ENCODE measurements at regions not wholly inside any gene's neighbourhood (a gene's known extent, or its start where the extent isn't known, plus 50 kb on each side); places are given as distances from the start of the nearest gene placed in this dataset.

GRCh38 chr1:55546553-55546952 is 331.4 kb upstream of the USP24 start:
- no peak for TF ChIP-seq CTCF (IDR thresholded peaks at IDR 0.05)
- TF ChIP-seq POLR2A (IDR thresholded peaks at IDR 0.05), result no peak
- Histone ChIP-seq H3K9me3 (no peaks in the 10 kb centered on the region), H3K27me3 (no peaks in the 10 kb centered on the region), H3K36me3 (no peaks in the 10 kb centered on the region), H3K4me1 (no peaks in the 10 kb centered on the region), H3K4me3 (no peak overlapping the region), H3K27ac (no peak overlapping the region)
- DNase-seq, result no peak
- intact Hi-C loops (cut with DNase I), result no loop called here
- WGBS, 2 donors, result 67 to 82% methylated on average over 1 of the region's 1 CpG

GRCh38 chr1:55544826-55545225 is 329.7 kb upstream of the USP24 start:
- Histone ChIP-seq H3K27ac (no peak overlapping the region), H3K4me3 (no peak overlapping the region), H3K27me3 (no peaks in the 10 kb centered on the region), H3K4me1 (no peaks in the 10 kb centered on the region), H3K36me3 (no peaks in the 10 kb centered on the region), H3K9me3 (no peaks in the 10 kb centered on the region)
- TF ChIP-seq CTCF (IDR thresholded peaks at IDR 0.05) (no peak), POLR2A (IDR thresholded peaks at IDR 0.05) (no peak)
- DNase-seq, result no peak
- WGBS, 2 donors, result 89 to 94% methylated on average over 3 of the region's 3 CpGs
- intact Hi-C loops (cut with DNase I), result no loop called here

GRCh38 chr1:55542901-55543504 is 327.8 kb upstream of the USP24 start:
- no peak for DNase-seq
- H3K27me3 ChIP-seq, result no peaks in the 10 kb centered on the region

GRCh38 chr1:55541296-55541695 is 326.1 kb upstream of the USP24 start:
- Histone ChIP-seq H3K27ac (no peak overlapping the region), H3K36me3 (no peaks in the 10 kb centered on the region), H3K4me3 (no peak overlapping the region), H3K4me1 (peaks cover 0 to 4% (median 0%) of the 10 kb centered on the region in 3 donors), H3K27me3 (no peaks in the 10 kb centered on the region), H3K9me3 (no peaks in the 10 kb centered on the region)
- WGBS, 2 donors, result 94 to 95% methylated on average over 1 of the region's 1 CpG
- intact Hi-C loops (cut with DNase I), result no loop called here
- no peak for TF ChIP-seq CTCF (IDR thresholded peaks at IDR 0.05)
- TF ChIP-seq POLR2A (IDR thresholded peaks at IDR 0.05), result no peak
- DNase-seq, result no peak

More at GRCh38 chr1:55542901-55543504, 327.8 kb upstream of the USP24 start:
- no peak overlapping the region for H3K27ac ChIP-seq
- intact Hi-C loops (cut with DNase I), result no loop called here
- TF ChIP-seq CTCF (IDR thresholded peaks at IDR 0.05) (no peak), POLR2A (IDR thresholded peaks at IDR 0.05) (no peak)
- no peaks in the 10 kb centered on the region for H3K9me3 ChIP-seq
- H3K36me3 ChIP-seq, result no peaks in the 10 kb centered on the region
- H3K4me1 ChIP-seq, result no peaks in the 10 kb centered on the region
- no peak overlapping the region for H3K4me3 ChIP-seq

GRCh38 chr1:55539652-55540512 is 324.7 kb upstream of the USP24 start:
- Histone ChIP-seq H3K36me3 (no peaks in the 10 kb centered on the region), H3K9me3 (no peaks in the 10 kb centered on the region), H3K4me1 (peaks cover 0 to 4% (median 0%) of the 10 kb centered on the region in 3 donors), H3K4me3 (no peak overlapping the region), H3K27me3 (no peaks in the 10 kb centered on the region), H3K27ac (no peak overlapping the region)
- WGBS, 2 donors, result 66 to 77% methylated on average over 5 of the region's 5 CpGs
- intact Hi-C loops (cut with DNase I), result no loop called here
- DNase-seq, result no peak
- TF ChIP-seq CTCF (IDR thresholded peaks at IDR 0.05) (no peak), POLR2A (IDR thresholded peaks at IDR 0.05) (no peak)
